IMR-90 (cell line): ENCODE measurements at regions not wholly inside any gene's neighbourhood (a gene's known extent, or its start where the extent isn't known, plus 50 kb on each side); places are given as distances from the start of the nearest gene placed in this dataset.

Experiments used
- ATAC-seq: fragments of 200-7000 bp; cut with Tn5 transposase; 2 replicates; pipeline ENCODE4 v1.9.1; 2020; ENCODE audit warnings: low read depth, mild to moderate bottlenecking, moderate library complexity
- BruUV-seq: library from RNA; stranded (reverse); fragments of 400-500 nt; replicated peaks from 2 replicates; lab custom pipeline; 2021; lab: Mats Ljungman, UMichigan
- CTCF ChIA-PET: fragments of 300-600 bp; formaldehyde crosslinking; extraction: SDS; loops from one replicate; lab custom pipeline; 2021; ENCODE audit warnings: antibody characterized with exemption; lab: Yijun Ruan, JAX
- POLR2A ChIA-PET: fragments of 300-600 bp; sonication (Branson Sonifier 250); formaldehyde crosslinking; loops from one replicate; lab custom pipeline; 2022; ENCODE audit warnings: antibody characterized with exemption; ENCODE audit not compliant: unreplicated experiment; lab: Charles Lee
- DNase-seq: peaks from one replicate; pipeline ENCODE4 v3.0.0; 2013
- H2AFZ ChIP-seq: replicated peaks from 2 replicates; pipeline ENCODE3; 2013; ENCODE audit warnings: low read length, mild to moderate bottlenecking; ENCODE audit not compliant: poor library complexity
- H2AK5ac ChIP-seq: 2 replicates; pipeline ENCODE4 v1.6.1; 2013; ENCODE audit warnings: low read depth, low read length, inconsistent platforms
- H2AK9ac ChIP-seq: replicated peaks from 2 replicates; pipeline ENCODE3; 2013; ENCODE audit warnings: mild to moderate bottlenecking, low read depth, low read length, moderate library complexity; ENCODE audit not compliant: poor library complexity
- H2BK120ac ChIP-seq: 2 replicates; pipeline ENCODE4 v1.6.1; 2013; ENCODE audit warnings: low read depth, low read length, inconsistent platforms
- H2BK15ac ChIP-seq: 3 replicates; pipeline ENCODE4 v1.6.1; 2013; ENCODE audit warnings: low read depth, low read length, inconsistent platforms
- H2BK20ac ChIP-seq: 2 replicates; pipeline ENCODE4 v1.6.1; 2013; ENCODE audit warnings: low read depth, mild to moderate bottlenecking, inconsistent platforms, low read length, moderate library complexity
- H2BK5ac ChIP-seq: 2 replicates; pipeline ENCODE4 v1.6.1; 2013; ENCODE audit warnings: mild to moderate bottlenecking, low read depth, low read length, inconsistent platforms; ENCODE audit not compliant: poor library complexity, severe bottlenecking
- H3K14ac ChIP-seq: replicated peaks from 2 replicates; pipeline ENCODE4 v1.6.1; 2013; ENCODE audit warnings: low read depth, low read length, inconsistent platforms
- H3K18ac ChIP-seq: 2 replicates; pipeline ENCODE4 v1.6.1; 2013; ENCODE audit warnings: low read depth, low read length, control low read depth
- H3K23ac ChIP-seq: 2 replicates; pipeline ENCODE4 v1.6.1; 2013; ENCODE audit warnings: low read depth, low read length, inconsistent platforms
- H3K27ac ChIP-seq: 2 replicates; pipeline ENCODE4 v1.5.1; 2013; ENCODE audit warnings: mild to moderate bottlenecking, control low read depth, low read length; ENCODE audit not compliant: insufficient read depth
- H3K27me3 ChIP-seq: 2 replicates; pipeline ENCODE4 v1.6.1; 2013; ENCODE audit warnings: low read length; ENCODE audit not compliant: control insufficient read depth, insufficient read depth
- H3K36me3 ChIP-seq: 2 replicates; pipeline ENCODE4 v1.6.1; 2013; ENCODE audit warnings: low read length, mixed read lengths; ENCODE audit not compliant: control insufficient read depth, insufficient read depth
- H3K4ac ChIP-seq: 2 replicates; pipeline ENCODE4 v1.6.1; 2013; ENCODE audit warnings: low read depth, low read length, inconsistent platforms
- H3K4me1 ChIP-seq: 2 replicates; pipeline ENCODE4 v1.6.1; 2013; ENCODE audit warnings: low read length, mixed read lengths; ENCODE audit not compliant: control insufficient read depth, insufficient read depth
- H3K4me2 ChIP-seq: 2 replicates; pipeline ENCODE4 v1.6.1; 2013; ENCODE audit warnings: low read depth, mild to moderate bottlenecking, control low read depth, low read length, moderate library complexity
- H3K4me3 ChIP-seq: 2 replicates; pipeline ENCODE4 v1.5.1; 2013; ENCODE audit warnings: low read depth, mild to moderate bottlenecking, control low read depth, low read length, moderate library complexity; ENCODE audit not compliant: insufficient read depth
- H3K56ac ChIP-seq: 2 replicates; pipeline ENCODE4 v1.6.1; 2013; ENCODE audit warnings: low read length, inconsistent platforms; ENCODE audit not compliant: insufficient read depth; ENCODE audit errors: extremely low read depth
- H3K79me1 ChIP-seq, 2 experiments: 2 replicates each; pipeline ENCODE4 v1.6.1; 2013; ENCODE audit warnings: low read length in 2 of 2, inconsistent platforms in 1 of 2, low read depth in 1 of 2
- H3K9ac ChIP-seq: 2 replicates; pipeline ENCODE4 v1.6.1; 2013; ENCODE audit warnings: low read depth, low read length, control low read depth
- H3K9me1 ChIP-seq: 2 replicates; pipeline ENCODE4 v1.6.1; 2013; ENCODE audit warnings: low read length, inconsistent platforms; ENCODE audit not compliant: insufficient read depth
- H3K9me3 ChIP-seq: 2 replicates; pipeline ENCODE4 v1.6.1; 2013; ENCODE audit warnings: low read length; ENCODE audit not compliant: control insufficient read depth, insufficient read depth
- H4K20me1 ChIP-seq: 2 replicates; pipeline ENCODE4 v1.6.1; 2013; ENCODE audit warnings: low read length, inconsistent platforms; ENCODE audit not compliant: insufficient read depth
- H4K5ac ChIP-seq: 2 replicates; pipeline ENCODE4 v1.6.1; 2013; ENCODE audit warnings: mild to moderate bottlenecking, low read depth, low read length, control low read depth
- H4K8ac ChIP-seq, 2 experiments: 2 replicates each; pipeline ENCODE4 v1.6.1; 2013; ENCODE audit warnings: low read depth in 2 of 2, low read length in 2 of 2, control low read depth in 1 of 2, inconsistent platforms in 1 of 2
- H4K91ac ChIP-seq: 2 replicates; pipeline ENCODE4 v1.6.1; 2013; ENCODE audit warnings: low read depth, low read length, inconsistent platforms; ENCODE audit not compliant: insufficient read depth
- CEBPB ChIP-seq: IDR thresholded peaks from 2 replicates; pipeline ENCODE4 v1.6.1; 2012; ENCODE audit warnings: low read depth, low read length, improper control_type of control experiment
- WGBS, 2 experiments: methylation state at CpG; one replicate each; pipeline versions ENCODE4 v1.1.5 to v1.1.7; 2013; ENCODE audit warnings: missing lambda C conversion rate in 2 of 2; ENCODE audit not compliant: insufficient read length in 1 of 2; ENCODE audit errors: extremely low coverage in 2 of 2; 5-methylcytosine and 5-hydroxymethylcytosine counted together
- dilution Hi-C: fragments of 300-500 bp; cut with HindIII; formaldehyde crosslinking; loops from one replicate; pipeline ENCODE4 v1.14.3; 2018; ENCODE audit warnings: low sequenced_read_pairs; ENCODE audit not compliant: unreplicated experiment
- in situ Hi-C: fragments of 300-500 bp; cut with MboI; formaldehyde crosslinking; loops from 3 replicates; pipeline ENCODE4 v1.14.3; 2019; ENCODE audit warnings: low sequenced_read_pairs, inconsistent platforms, mixed read lengths
- intact Hi-C: fragments of 100-400 bp; cut with micrococcal nuclease; formaldehyde crosslinking; loops from 2 replicates; pipeline ENCODE4 v1.10.0; 2022

GRCh38 chr6:43976706-43977403, 150.4 kb downstream of the MRPL14 start:
- Histone ChIP-seq H3K27ac (no peak overlapping the region), H3K79me1 (no peaks in the 10 kb centered on the region), H3K18ac (no peak overlapping the region), H3K4me3 (no peak overlapping the region), H3K9me1 (peaks cover 17% of the 10 kb centered on the region), H4K91ac (0 out of 2 replicates have a peak overlapping the region, but pooled peaks have one; percentile 4), H2AFZ (no peak overlapping the region), H3K4me2 (no peak overlapping the region), H3K23ac (no peak overlapping the region), H4K8ac (peak overlapping the region in 1 of 2 experiments; percentile 20; a peak in 2 of 4 replicates), H2AK5ac (0 out of 2 replicates have a peak overlapping the region, but pooled peaks have one; percentile 68), H4K20me1 (no peaks in the 10 kb centered on the region), H2BK120ac (no peak overlapping the region), H3K9ac (no peak overlapping the region), H4K5ac (no peak overlapping the region), H2BK15ac (peak overlapping the region; percentile 15; the same call in 1 of the 3 replicates), H2BK20ac (peak overlapping the region; percentile 38; the same call in 1 of the 2 replicates), H3K36me3 (no peaks in the 10 kb centered on the region), H3K4ac (no peak overlapping the region), H2AK9ac (no peak overlapping the region), H3K27me3 (no peaks in the 10 kb centered on the region), H3K4me1 (peaks cover 27% of the 10 kb centered on the region), H3K14ac (0 out of 2 replicates have a peak overlapping the region, but pooled peaks have one; percentile 13), H3K9me3 (peaks cover 4% of the 10 kb centered on the region; the same call in 1 of the 2 replicates), H2BK5ac (no peak overlapping the region), H3K56ac (no peak overlapping the region)
- intact Hi-C loops (no loop called here), in situ Hi-C loops (no loop called here), dilution Hi-C loops (no loop called here)
- DNase-seq (peak; percentile 18), ATAC-seq (no peak)
- TF ChIP-seq CEBPB, result no peak
- POLR2A ChIA-PET, result no interaction called here
- CTCF ChIA-PET, result no interaction called here
- BruUV-seq, result no TSS peak
- WGBS, 2 experiments, result no CpG with 5 or more reads among the region's 5 CpGs
